ENCODE measurements at regions not wholly inside any gene's neighbourhood (a gene's known extent, or its start where the extent isn't known, plus 50 kb on each side); places are given as distances from the start of the nearest gene placed in this dataset.
"Not testable (repeated sequence)": the region's sequence is repeated elsewhere in the genome, so short reads cannot be mapped to it uniquely, and the experiment has no call there.

DNA sequence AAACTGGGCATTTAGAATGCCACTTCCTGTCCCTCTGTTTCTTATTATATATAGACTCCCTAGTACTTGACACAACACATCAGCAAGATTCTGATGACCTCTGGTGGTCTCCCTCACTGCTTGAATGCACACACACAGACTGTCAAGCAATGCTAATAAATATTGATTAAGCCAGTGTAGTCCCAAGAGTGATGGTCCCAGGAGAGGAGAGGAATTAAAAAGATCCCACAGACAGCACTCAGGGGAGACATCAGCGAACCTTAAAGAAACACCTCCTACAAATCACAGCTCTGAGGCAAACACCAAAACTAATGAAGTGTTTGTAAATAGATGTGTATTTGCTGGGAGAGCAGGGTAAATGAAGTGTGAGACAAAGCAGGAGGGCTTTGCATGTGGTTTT lies 1291.2 kb downstream of the XPNPEP1 start:
- peak; percentile 60 for DNase-seq

DNA sequence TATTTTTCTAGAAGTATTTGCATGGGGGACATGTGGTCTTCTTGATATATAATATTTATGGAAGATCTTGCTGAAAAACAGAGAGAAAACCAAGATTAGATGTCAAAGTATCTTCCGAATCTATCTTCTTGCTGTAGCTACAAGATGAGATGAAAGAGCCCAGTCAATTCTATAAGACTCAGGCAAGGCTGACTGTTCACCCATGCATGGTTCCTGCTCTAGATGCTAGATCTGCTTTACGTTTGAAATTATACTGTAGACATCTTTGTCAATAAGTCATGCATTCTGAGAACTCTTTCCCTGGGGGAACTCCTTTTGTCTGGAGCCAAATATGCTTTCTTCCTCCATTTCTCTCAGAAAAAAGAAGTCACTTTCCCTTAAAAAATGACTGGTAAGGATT lies 1292.0 kb downstream of the XPNPEP1 start:
- DNase-seq = no peak

DNA sequence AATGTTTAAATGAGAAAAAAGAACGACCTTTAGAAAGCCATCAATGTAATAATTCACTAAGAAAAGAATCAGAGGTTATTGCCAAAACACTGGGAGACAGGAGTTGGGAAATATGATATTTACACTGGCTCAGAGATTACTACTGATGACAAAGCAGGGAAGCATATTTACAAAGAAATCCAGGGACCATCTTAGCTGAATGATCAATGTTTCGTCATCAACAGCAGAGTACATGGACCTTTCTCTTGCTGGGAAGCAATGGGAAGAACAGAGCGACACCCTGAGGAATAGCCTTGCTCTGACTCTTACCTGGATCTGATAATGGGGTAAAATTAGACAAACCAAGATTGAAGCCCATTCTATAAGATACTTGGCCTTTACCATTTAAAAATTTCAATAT lies 1293.5 kb downstream of the XPNPEP1 start:
- no peak for DNase-seq

DNA sequence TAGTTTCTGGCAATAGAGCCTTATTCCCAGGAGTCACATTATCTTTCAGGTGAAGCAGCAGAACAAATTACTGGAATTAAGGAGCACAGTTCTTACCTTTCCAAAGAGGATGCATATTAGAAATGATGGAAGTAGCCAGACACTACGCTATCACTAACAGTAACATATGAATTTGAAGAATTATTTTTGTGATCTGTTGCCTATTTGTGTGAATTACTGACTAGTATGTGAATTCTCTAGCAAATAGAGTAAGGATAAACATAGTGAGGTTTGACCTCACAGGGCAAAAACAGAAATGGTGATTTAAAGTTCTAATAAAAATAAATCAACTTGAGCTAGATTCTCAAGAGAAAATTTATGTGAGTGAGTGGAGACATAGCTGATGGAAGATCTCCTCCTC lies 1299.3 kb downstream of the XPNPEP1 start:
- no peak for DNase-seq

DNA sequence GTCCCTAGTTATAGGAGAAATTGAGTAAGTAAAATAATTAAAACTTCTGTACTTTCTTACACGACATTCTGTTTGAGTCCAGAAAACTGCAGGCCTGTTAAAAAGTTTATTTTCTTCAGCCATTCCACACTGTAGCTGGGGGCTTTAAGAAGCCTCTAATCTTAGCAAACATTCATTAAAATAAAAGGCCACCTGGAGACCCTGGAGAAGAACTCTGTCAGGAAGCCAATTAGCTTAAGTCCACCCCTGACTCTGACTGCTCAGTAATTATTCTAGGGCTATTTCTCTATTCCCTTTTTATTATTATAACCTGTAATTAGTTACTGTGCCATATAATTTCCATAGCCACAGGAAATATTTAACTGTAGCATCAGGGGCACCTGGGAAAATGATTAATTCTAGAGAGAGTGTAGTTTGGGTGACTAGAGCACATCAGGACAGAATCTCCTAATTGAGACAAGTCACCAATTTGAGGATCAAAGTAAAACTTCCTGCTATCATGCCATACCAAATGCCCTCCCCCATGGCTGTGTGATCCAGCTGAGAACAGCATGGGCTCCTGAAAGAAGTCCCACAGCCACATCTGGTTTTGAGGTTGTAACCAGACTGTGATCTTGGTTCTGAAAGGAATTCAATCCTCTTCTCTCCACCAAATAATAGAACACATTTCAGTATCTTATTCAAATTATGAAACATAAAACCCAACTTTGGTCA lies 1302.3 kb downstream of the XPNPEP1 start:
- DNase-seq = no peak

DNA sequence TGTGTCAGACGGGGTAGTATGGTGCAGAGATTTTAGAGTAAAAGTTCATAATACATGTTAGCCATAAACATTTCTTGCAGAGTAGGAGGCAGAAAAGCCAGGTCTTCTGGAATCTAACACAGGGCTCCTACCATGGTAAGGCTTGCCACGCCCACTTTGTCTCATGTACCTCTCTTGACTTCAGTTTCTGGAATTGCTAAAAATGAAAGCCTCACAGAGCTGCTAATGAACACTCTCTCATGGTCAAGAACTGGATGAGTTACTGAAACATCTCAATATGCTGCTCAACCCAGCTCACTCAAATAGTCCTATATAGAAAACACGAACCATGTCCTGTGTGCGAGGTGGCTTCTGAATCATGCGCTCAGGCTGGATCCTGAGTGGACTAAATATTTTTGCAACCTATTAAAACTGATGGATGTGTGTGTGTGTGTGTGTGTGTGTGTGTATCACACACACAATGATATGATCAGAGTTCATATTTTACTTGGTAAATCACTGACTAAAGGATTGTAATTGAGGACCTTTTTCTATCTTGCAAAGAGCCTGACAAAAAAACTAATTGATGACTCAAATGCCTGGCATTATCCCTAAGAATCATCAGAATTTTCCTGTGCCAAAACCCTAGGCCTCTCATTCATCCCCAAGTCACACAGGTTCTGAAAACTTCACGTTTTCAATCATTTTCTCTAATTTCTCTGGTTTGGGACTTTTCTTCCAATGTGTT lies 1306.6 kb downstream of the XPNPEP1 start:
- no peak for DNase-seq

DNA sequence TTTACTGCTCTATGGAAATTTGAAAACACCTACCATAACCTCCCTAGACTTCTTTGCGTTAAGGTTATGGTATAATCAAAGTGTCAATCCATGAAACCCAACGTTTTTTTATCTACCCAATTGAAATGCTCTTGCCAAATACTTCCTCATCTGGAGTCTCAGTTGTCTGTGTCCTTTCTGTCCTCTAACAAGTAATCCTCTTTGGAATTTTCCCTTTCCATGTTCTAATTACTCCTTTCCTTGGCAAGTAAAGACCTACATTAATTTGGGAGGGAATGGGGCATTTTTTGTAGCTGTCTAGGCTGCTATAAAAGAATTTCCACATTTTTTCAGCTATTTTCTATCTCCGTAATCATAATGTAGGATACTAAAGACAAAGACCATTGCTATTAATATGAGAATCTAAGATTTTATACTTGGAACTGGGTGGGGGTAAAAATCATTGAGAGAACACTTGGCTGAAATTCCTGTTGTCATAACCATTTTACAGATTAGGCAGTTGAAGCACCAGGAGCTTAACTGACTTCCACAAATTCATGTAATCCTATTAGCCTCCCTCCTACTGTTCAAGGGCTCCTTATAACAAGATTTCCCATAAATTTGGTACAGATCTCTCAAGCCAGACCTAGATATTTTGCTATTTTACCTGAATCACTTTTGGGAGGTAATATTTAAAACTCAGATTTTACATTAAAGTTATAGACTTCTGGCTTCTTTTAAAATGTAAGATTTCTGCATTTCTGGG lies 1307.6 kb downstream of the XPNPEP1 start:
- DNase-seq = peak; percentile 45

DNA sequence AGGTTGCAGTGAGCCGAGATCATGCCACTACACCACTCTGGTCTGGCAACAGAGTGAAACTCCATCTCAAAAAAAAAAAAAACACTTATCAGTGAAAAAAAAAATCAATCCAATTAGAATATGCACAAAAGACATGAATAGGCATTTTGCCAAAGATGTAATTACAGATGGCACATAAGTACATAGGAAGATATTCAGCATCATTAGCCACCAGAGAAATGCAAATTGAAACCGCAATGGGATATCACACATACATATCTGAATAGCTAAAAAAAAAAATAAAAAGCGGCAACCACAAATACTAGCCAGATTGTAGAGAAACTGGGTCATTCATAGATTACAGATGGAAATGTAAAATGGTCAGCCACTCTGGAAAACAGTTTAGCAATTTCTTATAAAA lies 1310.8 kb downstream of the XPNPEP1 start:
- no peak for DNase-seq

DNA sequence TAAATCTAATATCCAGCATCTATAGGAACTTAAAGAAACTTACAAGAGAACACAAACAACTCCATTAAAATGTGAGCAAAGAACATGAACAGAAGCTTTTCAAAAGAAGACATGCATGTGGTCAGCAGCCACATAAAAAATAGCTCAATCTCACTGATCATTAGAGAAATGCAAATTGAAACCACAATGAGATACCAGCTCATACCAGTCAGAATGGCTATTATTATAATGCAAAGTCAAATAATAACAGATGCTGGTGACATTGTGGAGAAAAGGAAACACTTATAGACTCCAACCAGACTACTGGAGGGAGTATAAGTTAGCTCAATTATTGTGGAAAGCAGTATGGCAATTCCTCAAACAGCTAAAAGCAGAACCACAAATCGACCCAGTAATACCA lies 1314.5 kb downstream of the XPNPEP1 start:
- DNase-seq = no peak

DNA sequence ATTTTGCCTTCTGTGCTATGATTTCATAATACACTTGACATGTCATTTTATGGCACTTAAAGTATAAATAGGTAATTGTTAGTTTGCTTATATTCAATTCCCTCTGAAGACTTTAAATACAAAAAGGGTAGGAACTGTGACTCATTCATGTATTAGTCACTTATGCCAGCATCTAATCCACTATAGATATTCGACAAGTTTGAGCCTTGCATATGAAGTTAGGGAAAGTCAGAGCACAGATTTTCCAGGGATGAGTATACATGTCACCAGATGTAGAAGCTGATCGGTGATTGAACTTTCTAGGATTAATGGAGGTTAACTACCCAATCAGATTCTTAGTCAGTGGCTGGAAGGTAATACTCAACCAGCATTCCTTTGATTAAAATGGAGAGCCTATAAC lies 1321.5 kb downstream of the XPNPEP1 start:
- no peak for DNase-seq

DNA sequence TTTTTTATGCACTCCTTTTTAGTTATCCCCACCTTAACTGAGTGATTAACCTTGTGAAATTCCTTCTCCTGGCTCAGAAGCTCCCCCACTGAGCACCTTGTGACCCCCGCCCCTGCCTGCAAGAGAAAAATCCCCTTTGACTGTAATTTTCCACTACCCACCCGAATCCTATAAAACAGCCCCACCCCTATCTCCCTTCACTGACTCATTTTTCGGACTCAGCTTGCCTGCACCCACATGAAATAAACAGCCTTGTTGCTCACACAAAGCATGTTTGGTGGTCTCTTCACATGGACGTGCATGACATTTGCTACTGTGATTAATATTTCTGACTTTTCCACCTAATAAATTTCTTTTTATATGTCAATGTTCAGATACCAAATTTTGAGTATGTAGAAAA lies 1322.8 kb downstream of the XPNPEP1 start:
- DNase-seq = not testable (repeated sequence)

DNA sequence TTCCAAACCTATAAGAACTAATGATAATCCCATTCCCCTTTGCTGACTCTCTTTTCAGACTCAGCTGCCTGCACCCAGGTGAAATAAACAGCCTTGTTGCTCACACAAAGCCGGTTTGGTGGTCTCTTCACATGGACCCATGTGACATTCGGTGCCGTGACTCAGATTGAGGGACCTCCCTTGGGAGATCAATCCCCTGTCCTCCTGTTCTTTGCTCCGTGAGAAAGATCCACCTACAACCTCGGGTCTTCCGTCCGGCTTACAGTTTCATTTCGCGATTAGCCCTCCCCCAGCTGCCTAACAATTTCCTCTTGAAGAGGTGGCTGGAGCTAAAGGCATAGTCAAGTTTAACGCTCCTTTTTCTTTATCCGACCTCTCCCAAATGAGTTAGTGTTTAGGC lies 1324.0 kb downstream of the XPNPEP1 start:
- not testable (repeated sequence) for DNase-seq

DNA sequence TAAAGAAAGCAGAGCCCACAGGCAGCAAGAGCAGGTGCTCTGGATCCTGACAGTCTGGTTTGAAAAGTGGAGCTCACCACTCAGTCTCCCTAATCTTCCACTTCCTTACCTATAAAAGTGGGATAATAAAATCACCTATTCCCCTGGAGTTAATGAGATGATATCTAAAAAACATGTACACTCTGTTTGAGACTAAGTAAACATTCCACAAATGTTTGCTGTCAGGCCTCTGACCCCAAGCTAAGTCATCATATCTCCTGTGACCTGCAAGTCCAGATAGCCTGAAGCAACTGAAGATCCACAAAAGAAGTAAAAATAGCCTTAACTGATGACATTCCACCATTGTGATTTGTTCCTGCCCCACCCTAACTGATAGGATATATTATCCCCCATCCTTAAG lies 1324.5 kb downstream of the XPNPEP1 start:
- DNase-seq = no peak

DNA sequence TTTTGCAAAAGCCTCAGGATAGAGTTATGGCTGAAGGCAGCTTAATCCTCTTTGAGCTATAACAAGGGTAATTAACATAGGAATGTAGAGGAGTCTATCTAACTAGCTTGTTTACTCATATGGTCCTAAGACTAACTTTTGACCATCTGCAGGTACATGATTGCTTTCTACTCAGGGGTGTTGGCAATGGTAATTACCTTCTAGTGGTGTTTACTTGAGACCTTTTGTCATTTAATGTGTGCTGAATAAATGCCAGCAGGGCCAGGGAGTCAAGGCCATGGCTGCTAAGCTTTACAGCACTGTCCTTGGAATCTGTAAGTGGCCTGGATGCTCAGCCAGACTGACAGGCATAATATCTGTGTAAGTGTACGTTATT lies 1325.0 kb downstream of the XPNPEP1 start:
- DNase-seq = no peak

DNA sequence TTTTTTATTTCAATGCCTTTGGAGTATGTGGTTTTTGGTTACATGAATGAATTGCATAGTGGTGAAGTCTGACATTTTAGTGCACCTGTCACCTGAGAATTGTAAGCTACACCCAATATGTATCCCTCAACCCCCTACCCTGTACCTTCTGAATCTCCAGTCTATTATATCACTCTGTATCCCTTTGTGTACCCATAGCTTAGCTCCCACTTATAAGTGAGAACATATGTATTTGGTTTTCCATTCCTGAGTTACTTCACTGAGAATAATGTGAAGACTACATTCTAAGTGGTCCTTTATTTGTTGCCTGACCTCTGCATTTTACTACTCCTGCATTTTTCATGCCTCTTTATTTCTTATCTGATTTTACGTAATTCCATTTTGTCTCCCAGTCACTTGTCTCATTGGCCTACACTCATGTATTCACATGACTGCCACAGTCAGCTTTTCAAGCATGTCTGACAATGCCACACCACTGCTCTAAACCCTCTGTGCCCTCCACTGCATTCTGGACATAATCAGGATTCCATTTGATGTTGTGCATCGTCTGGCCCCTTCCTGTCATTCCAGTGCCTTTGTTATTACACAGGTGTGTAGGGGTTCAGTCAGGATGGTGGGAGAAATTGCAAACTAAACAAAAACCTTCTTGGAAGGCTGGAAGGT lies 1325.5 kb downstream of the XPNPEP1 start:
- no peak for DNase-seq

DNA sequence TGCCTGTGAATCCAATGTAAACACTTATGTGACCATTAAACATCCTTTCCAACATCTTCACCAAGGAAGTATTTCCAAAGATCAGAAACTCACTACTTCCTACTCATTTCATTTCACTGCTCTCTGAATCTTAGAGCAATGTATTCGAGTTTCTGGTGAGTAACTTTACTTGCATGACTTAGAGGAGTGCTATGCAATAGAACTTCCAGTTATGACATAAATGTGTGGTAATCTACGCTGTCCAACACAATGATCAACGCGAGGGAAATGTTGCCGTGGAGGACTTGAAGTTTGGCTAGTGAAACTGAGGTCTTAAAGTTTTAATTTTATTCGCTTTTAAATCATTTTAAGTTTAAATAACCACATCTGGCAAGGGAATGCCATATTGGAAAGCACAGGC lies 1326.3 kb downstream of the XPNPEP1 start:
- no peak for DNase-seq

DNA sequence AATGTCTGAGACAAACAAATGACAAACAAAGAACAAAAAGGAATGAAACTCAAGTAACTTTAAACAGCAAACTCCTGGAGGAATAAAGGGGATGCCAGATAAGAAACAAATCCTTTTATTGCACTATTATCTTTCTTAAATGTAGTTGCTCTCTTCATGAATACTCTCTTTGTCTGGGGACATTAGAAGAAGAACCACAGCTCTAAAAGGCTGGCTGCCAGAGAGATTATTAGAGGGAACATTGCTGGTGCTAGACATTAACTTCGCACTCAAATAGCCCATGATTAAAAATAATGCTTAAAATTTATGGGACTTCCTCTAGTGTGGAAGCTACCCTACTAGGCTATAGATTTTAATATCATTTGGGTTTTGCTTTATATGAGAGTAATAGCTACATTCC lies 1330.4 kb downstream of the XPNPEP1 start:
- no peak for DNase-seq

DNA sequence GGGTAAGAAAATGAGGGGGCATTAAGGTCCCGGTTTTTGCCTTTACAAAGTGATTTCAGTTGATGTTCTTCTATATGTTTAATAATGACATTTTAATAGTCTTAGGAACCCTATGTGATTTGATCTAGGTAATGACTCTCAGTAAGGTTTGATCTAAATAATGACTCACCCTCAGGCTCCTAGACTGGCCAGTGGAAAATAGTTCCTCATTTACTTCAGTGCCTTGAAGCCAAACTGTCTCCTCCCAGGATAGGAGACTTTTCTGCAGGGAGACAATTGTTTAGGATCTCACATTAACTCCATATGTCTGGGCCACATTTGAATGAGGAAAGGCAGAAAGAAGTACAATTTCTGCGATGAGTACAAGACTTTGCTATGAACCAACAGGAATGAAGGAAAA lies 1331.9 kb downstream of the XPNPEP1 start:
- DNase-seq = no peak

DNA sequence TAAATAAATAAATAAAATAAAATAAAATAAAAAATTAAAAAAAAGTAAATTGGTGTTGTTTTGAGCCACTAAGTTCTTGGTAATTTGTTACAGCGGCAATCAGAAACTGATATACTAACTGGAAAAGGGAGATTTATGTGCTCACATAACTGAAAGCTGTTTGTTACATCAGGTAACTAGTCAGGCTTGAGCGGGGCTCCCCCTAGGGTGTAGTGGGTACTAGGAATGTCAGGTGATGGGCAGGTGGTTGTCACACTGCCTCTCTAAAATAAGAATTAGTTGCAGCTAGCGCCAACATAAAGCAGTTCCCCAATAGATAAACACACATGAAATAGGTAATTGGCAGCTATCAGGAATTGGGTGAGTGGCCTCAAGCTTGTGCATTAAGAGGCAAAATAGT lies 1336.9 kb downstream of the XPNPEP1 start:
- no peak for DNase-seq

DNA sequence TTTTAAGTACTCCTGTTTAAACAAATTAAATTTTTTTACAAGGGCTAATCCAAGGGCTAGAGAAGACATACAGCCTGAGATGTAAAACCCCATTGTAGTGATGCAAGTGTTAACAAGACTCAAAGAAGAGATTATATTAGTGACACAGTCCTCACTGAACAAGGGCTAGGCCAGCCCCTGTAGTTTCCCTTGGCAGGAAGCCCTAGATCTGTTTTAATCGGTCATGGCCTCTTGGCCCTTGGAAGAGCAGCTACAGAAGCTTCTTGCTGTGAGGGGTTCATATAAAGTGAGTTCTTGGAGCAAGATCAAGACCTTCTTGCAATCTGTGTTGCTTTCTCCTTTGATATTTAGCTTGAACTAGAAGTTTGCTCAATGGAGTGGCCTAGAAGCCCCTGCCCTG lies 1339.4 kb downstream of the XPNPEP1 start:
- no peak for DNase-seq

DNA sequence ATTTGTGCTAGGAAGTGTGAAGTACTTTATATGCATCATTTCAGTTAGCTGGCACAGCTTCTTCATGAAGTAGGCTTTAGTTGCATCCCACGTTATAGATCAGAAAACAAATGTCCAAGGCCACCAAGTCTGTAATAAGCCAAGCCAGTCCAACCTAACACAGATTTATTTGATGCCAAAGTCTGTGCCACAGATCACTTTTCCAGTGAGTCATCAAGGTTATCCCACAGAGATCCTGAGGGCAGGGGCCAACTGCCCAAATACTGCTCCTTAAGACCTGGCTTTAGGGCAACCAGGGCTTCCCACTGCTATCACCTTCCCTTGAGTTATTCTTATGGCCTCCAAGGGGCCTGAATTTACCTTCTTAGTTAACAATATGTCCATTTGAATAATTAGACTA lies 1340.4 kb downstream of the XPNPEP1 start:
- no peak for DNase-seq

DNA sequence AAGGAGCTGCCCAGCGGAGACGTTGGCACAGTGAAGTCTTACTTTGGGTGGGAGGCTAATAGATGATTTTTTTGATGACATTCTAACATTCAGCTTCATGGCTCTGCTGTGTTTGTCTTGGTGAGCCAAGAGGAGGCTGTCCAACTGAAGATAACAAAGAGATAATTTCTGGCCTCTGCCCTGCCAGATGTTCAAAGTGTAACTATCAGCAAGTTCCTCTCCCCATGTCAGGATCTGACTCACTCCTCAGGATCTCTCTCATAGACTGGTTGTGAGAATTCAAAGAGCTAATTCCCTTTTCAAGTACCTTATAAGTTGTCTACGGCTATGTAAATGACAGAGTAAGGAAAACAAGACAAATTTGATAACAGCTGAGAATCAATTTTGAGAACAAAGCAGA lies 1340.9 kb downstream of the XPNPEP1 start:
- no peak for DNase-seq

DNA sequence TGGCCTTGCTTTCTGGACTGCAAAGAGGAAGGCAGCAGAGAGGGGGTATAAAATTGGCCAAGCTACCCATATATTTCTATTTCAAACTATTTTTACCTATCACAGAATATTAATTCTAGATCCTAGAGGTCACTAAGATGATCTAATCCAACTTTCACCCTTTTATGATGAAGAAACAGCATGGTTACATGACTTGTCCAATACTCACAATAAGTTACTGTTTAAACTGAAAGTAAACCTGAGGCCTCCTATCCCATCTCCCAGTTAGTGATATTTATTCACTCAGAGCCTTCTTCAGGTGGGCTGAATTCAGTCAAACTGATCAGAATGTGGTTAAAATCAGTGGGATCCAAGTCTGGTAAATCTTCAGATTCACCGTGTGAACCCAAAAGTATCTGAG lies 1345.1 kb downstream of the XPNPEP1 start:
- DNase-seq = no peak

DNA sequence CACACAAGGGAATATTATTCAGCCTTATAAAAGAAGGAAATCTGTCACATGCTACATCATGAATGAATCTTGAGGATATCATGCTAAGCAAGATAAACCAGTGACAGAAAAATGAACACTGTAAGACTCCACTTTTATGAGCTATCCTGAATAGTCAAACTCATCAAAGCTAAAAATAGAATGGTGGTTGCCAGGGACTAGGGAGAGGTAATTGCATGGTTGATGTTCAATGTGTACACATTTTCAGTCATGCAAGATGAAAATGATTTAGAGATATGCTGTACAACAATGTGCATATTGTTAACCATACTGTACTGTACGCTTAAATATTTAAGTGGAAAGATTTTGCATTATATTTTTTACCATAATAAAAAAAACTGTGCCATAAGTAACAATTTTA lies 1349.1 kb downstream of the XPNPEP1 start:
- no peak for DNase-seq

Data from eye (tissue), 1 donor.